Right lobe of liver (tissue), 4 donors: ENCODE measurements at regions not wholly inside any gene's neighbourhood (a gene's known extent, or its start where the extent isn't known, plus 50 kb on each side); places are given as distances from the start of the nearest gene placed in this dataset.

ENCODE experiments used
- CTCF ChIP-seq, 4 donors: fragments of 200-600 bp in 3 of 4; fragments of 450-650 bp in 1 of 4; IDR thresholded peaks; one replicate each; pipeline versions ENCODE4 v1.5.1 to v1.8.0; 2016 to 2022; ENCODE audit warnings: antibody characterized with exemption in 4 of 4, mild to moderate bottlenecking in 2 of 4
- POLR2A ChIP-seq: fragments of 450-650 bp; IDR thresholded peaks from one replicate; pipeline ENCODE4 v1.6.1; 2017; ENCODE audit warnings: antibody characterized with exemption, mild to moderate bottlenecking
- donor health status: DM: no; HTN: no; CAD: no.
- donor health status: DM: no; HTN: no; CAD: no.
- donor health status: DM: no; HTN: yes; CAD: no.

GRCh38 chr3:59607656-59608055, 557.8 kb upstream of the CFAP20DC start:
- TF ChIP-seq CTCF (IDR thresholded peaks at IDR 0.05) (peak; percentile 6 to 42 (median 22)), POLR2A (no peak)
